ENCODE measurements at regions not wholly inside any gene's neighbourhood (a gene's known extent, or its start where the extent isn't known, plus 50 kb on each side); places are given as distances from the start of the nearest gene placed in this dataset.

DNA sequence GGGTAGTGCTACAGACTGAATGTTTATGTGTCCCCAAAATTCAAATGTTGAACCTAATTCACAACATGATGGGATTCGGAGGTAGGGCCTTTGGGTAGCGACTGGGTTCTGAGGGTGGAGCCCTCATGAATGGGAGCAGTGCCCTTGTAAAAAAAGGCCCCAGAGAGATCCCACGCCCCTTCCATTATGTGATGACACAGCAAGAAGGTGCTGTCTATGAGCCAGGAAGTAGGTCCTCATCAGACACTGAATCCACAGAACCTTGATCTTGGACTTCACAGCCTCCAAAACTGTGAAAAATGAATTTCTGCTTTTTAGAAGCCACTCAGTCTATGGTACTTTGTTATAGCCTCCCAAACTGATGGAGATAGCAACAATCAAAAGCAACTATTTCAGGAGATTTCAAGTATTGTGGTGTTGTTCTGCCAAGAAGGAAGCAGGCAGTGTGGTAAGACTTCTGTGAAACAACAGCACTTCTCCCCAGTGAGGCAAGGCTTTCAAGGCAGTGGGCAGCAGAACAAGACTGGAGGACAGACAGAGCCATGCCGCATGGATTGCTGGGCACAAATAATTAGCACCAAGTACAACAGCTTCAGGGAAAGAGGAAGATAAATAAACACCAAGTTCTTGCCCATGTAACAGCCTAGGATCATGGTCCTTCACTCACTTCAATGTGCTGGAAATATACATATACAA is 76.1 kb downstream of the OR2K2 start:
- no peak overlapping the region for H3K27ac ChIP-seq (ENCODE audit: low read depth in 1 of 2, low read length in 2 of 2)
- H3K4me1 ChIP-seq (ENCODE audit: control insufficient read depth in 4 of 4, insufficient read depth in 4 of 4, low read length in 3 of 4), result no peaks in the 10 kb centered on the region
- H3K4me3 ChIP-seq (ENCODE audit: low read depth in 1 of 3, low read length in 3 of 3), result no peak overlapping the region
- no peak for DNase-seq (ENCODE audit: low spot score)
- TF ChIP-seq GABPA (IDR thresholded peaks at IDR 0.05 in 1 of 2, conservative IDR thresholded peaks at IDR 0.05 in 1 of 2), result no peak
- no peak for TF ChIP-seq YY1 (IDR thresholded peaks at IDR 0.05)
- TF ChIP-seq FOXA2 (IDR thresholded peaks at IDR 0.05), result no peak
- TF ChIP-seq HNF4A (conservative IDR thresholded peaks at IDR 0.05), result no peak
- TF ChIP-seq EGR1 (IDR thresholded peaks at IDR 0.05; ENCODE audit: low read depth in 2 of 2), result no peak
- TF ChIP-seq FOXA1 (IDR thresholded peaks at IDR 0.05), result no peak
- no peak for TF ChIP-seq REST (IDR thresholded peaks at IDR 0.05)
- TF ChIP-seq SP1 (IDR thresholded peaks at IDR 0.05), result no peak
- TF ChIP-seq, protein P1, sequence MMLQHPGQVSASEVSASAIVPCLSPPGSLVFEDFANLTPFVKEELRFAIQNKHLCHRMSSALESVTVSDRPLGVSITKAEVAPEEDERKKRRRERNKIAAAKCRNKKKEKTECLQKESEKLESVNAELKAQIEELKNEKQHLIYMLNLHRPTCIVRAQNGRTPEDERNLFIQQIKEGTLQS (IDR thresholded peaks at IDR 0.05), result no peak
- no peaks in the 10 kb centered on the region for H3K27me3 ChIP-seq (ENCODE audit: control insufficient read depth in 4 of 4, insufficient read depth in 4 of 4, low read length in 3 of 4)
- 82% methylated on average over 4 of the region's 4 CpGs for WGBS
- no peaks in the 10 kb centered on the region for H3K9me3 ChIP-seq (ENCODE audit: control insufficient read depth in 4 of 4, low read length in 3 of 4)
- H3K36me3 ChIP-seq (ENCODE audit: control insufficient read depth in 4 of 4, insufficient read depth in 3 of 4, low read depth in 1 of 4, low read length in 3 of 4), result no peaks in the 10 kb centered on the region
- no peak overlapping the region for H3K9ac ChIP-seq (ENCODE audit: low read depth in 1 of 2, low read length in 2 of 2)

GRCh38 chr9:111250875-111251842 is 78.9 kb downstream of the OR2K2 start:
- WGBS, result 80% methylated on average over 8 of the region's 8 CpGs
- H3K36me3 ChIP-seq (ENCODE audit: control insufficient read depth in 4 of 4, insufficient read depth in 3 of 4, low read depth in 1 of 4, low read length in 3 of 4), result no peaks in the 10 kb centered on the region
- DNase-seq (ENCODE audit: low spot score), result no peak
- H3K4me3 ChIP-seq (ENCODE audit: low read depth in 1 of 3, low read length in 3 of 3), result no peak overlapping the region
- H3K27ac ChIP-seq (ENCODE audit: low read depth in 1 of 2, low read length in 2 of 2), result no peak overlapping the region
- H3K27me3 ChIP-seq (ENCODE audit: control insufficient read depth in 4 of 4, insufficient read depth in 4 of 4, low read length in 3 of 4), result no peaks in the 10 kb centered on the region
- no peaks in the 10 kb centered on the region for H3K4me1 ChIP-seq (ENCODE audit: control insufficient read depth in 4 of 4, insufficient read depth in 4 of 4, low read length in 3 of 4)
- H3K9me3 ChIP-seq (ENCODE audit: control insufficient read depth in 4 of 4, low read length in 3 of 4), result no peaks in the 10 kb centered on the region
- no peak overlapping the region for H3K9ac ChIP-seq (ENCODE audit: low read depth in 1 of 2, low read length in 2 of 2)
- TF ChIP-seq, protein P2, sequence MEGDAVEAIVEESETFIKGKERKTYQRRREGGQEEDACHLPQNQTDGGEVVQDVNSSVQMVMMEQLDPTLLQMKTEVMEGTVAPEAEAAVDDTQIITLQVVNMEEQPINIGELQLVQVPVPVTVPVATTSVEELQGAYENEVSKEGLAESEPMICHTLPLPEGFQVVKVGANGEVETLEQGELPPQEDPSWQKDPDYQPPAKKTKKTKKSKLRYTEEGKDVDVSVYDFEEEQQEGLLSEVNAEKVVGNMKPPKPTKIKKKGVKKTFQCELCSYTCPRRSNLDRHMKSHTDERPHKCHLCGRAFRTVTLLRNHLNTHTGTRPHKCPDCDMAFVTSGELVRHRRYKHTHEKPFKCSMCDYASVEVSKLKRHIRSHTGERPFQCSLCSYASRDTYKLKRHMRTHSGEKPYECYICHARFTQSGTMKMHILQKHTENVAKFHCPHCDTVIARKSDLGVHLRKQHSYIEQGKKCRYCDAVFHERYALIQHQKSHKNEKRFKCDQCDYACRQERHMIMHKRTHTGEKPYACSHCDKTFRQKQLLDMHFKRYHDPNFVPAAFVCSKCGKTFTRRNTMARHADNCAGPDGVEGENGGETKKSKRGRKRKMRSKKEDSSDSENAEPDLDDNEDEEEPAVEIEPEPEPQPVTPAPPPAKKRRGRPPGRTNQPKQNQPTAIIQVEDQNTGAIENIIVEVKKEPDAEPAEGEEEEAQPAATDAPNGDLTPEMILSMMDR (IDR thresholded peaks at IDR 0.05; ENCODE audit: low read depth, low read length, missing input control), result no peak
- TF ChIP-seq MAX (IDR thresholded peaks at IDR 0.05) (no peak), NR2F2 (IDR thresholded peaks at IDR 0.05) (no peak), RXRA (IDR thresholded peaks at IDR 0.05) (no peak), REST (IDR thresholded peaks at IDR 0.05) (no peak), HNF4G (IDR thresholded peaks at IDR 0.05) (no peak), YY1 (IDR thresholded peaks at IDR 0.05) (no peak), JUND (IDR thresholded peaks at IDR 0.05) (no peak), GABPA (IDR thresholded peaks at IDR 0.05 in 1 of 2, conservative IDR thresholded peaks at IDR 0.05 in 1 of 2) (no peak), RAD21 (IDR thresholded peaks at IDR 0.05) (no peak), FOXA1 (IDR thresholded peaks at IDR 0.05) (no peak), TAF1 (conservative IDR thresholded peaks at IDR 0.05) (no peak), EGR1 (IDR thresholded peaks at IDR 0.05; ENCODE audit: low read depth in 2 of 2) (no peak), HNF4A (conservative IDR thresholded peaks at IDR 0.05) (no peak), SP1 (IDR thresholded peaks at IDR 0.05) (no peak)
- TF ChIP-seq, protein P3, sequence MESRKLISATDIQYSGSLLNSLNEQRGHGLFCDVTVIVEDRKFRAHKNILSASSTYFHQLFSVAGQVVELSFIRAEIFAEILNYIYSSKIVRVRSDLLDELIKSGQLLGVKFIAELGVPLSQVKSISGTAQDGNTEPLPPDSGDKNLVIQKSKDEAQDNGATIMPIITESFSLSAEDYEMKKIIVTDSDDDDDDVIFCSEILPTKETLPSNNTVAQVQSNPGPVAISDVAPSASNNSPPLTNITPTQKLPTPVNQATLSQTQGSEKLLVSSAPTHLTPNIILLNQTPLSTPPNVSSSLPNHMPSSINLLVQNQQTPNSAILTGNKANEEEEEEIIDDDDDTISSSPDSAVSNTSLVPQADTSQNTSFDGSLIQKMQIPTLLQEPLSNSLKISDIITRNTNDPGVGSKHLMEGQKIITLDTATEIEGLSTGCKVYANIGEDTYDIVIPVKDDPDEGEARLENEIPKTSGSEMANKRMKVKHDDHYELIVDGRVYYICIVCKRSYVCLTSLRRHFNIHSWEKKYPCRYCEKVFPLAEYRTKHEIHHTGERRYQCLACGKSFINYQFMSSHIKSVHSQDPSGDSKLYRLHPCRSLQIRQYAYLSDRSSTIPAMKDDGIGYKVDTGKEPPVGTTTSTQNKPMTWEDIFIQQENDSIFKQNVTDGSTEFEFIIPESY (IDR thresholded peaks at IDR 0.05), result no peak

Data from liver (tissue), 8 donors.